NOMO-1 treated with DMSO at 0.1 percent for 48 hours (cell line): ENCODE measurements at regions not wholly inside any gene's neighbourhood (a gene's known extent, or its start where the extent isn't known, plus 50 kb on each side); places are given as distances from the start of the nearest gene placed in this dataset.
"Not testable (repeated sequence)": the region's sequence is repeated elsewhere in the genome, so short reads cannot be mapped to it uniquely, and the experiment has no call there.

Experiments used
- DNase-seq: peaks from one replicate; lab custom pipeline; 2025; ENCODE audit not compliant: unreplicated experiment; lab: John Stamatoyannopoulos, UW

GRCh38 chrX:51144828-51145442 is 187.7 kb upstream of the NUDT10 start:
- peak; percentile 4 for DNase-seq

DNA sequence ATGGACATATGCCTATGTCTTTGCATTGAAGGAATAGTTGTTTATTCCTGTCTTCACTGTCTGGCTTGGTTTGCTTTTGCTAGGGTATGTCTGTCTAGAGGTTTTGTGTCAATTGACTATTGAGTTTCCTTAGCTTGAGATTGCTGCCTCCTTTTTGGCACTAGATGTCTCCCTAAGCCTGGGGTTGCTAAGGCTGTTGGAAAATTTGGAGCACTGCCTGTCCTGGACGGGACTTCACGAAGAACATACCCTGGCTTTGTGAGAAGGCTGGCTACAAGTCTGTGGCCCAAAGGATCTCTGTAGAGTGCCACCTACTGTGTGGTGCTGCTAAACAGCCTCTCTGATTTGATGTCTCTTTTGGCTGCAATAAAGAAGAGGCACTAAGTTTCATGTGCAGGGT is 183.8 kb upstream of the NUDT10 start:
- DNase-seq = no peak

DNA sequence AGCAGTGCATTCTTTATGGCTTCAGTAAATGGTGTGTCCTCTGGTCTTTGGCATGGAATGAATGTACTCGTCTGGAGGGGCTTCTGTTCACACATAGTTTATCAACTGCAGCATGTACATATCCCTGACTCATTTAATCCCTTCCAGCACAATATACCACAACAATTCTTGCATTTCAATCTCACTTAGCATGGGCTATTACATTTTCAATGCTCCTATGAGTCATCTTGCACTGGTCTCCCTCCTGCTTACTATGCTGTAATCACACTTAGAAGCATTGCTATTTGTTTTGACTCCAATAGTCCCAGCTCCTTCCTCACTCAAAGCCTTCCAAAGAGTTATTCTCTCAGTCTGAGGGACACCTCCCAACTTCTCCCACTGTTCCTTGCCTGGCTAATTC is 180.9 kb upstream of the NUDT10 start:
- DNase-seq = no peak

- DNase-seq = no peak
Measured at GRCh38 chrX:51155157-51155556, 177.5 kb upstream of the NUDT10 start.

GRCh38 chrX:51155566-51155965 is 177.1 kb upstream of the NUDT10 start:
- DNase-seq = no peak

DNA sequence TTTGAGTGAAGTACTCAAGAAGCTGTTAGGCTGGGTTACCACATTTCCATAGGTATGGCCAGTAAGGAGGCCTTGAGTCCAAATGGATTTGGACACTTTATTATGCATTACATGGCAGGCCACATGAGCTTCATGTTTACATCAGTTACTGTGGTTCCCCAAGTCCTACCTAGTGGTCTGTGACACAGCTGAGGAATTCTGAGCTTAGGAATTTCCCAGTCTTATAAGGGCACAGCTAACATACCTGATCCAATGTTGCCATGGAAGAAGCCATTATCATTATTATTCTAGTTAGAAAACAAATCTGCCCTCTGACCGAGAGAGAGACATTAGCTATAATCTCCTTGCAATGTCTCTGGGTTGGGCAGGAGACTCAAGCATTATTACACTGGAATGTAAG is 174.4 kb upstream of the NUDT10 start:
- no peak for DNase-seq

DNA sequence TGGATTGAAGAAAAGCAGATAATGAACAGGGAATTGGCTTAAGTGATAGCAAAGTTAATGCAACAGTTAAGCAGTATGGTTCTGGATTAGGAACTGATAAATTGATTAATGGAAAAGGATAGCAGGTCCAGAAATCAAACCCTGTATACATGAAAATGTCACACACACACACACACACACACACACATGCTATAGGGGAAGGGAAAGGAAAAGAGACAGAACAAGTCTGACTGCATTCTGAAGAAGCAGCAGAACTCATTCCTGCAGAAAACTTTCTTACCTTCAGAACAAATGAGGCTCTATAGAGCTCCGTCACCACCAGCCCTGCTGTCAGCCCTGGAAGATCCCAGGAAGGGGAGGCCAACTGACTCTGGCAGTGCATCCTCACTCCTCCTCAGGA is 173.2 kb upstream of the NUDT10 start:
- not testable (repeated sequence) for DNase-seq

GRCh38 chrX:51163730-51164129 is 168.9 kb upstream of the NUDT10 start:
- DNase-seq = no peak

- DNase-seq = not testable (repeated sequence)
Measured at GRCh38 chrX:51178356-51178900, 154.2 kb upstream of the NUDT10 start.

GRCh38 chrX:51179805-51180204 is 152.8 kb upstream of the NUDT10 start:
- DNase-seq = not testable (repeated sequence)

DNA sequence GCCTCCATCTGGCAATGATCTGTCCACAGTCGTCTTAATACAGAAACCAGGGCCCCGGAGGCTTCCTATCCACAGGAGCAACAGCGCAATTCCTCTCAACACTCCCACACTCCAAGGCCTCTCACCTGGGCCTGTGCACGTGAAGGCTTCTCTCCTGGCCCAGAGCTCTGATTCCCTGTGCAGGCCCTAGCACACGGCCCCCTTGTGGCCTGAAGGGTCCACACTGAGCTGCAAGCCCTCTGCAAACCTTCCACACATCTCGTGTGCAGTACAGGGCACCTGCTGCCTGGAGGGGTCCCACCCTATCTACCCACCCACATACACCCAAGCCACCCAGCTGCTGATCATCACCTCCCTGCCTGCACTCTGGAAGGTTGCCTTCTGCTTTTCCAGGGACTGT is 150.1 kb upstream of the NUDT10 start:
- no peak for DNase-seq

- no peak for DNase-seq
Measured at GRCh38 chrX:51192104-51192503, 140.5 kb upstream of the NUDT10 start.

DNA sequence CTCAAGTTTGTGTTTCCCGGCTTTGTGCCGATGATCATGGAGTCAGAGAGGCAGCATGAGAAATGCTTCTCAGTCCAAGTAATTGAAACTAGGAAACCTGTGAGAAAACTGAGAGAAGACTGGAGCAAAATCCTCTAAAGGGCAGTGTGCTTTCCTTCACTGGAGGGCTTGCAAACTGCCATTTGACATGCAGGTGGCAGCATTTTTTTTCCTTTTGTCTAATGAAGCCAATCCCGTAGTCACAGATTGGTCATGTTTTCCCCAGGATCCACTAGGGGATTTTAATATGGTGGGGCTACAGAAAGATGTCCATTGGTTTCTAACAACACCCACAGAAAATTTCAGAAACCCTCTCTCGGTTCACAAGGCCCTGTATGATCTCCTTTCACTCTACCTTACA is 117.4 kb upstream of the NUDT10 start:
- DNase-seq = no peak

- no peak for DNase-seq
Measured at GRCh38 chrX:51215856-51216255, 116.8 kb upstream of the NUDT10 start.

DNA sequence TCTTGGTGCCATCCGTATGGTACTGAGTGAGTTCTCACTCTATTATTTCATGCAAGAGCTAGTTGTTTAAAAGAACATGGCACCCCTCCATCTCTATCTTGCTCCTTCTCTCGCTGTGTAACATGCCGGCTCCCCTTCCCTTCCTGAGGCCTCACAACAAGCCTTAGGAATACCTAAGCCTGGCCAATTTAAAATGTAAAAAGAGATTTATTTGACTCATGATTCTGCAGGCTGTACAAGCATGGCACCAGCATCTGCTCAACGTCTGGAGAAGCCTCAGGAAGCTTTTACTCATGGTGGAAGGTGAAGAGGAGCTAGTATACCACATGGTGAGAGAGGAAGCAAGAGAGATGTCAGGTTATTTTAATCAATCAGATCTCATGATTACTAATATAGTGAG is 90.4 kb upstream of the NUDT10 start:
- no peak for DNase-seq

- no peak for DNase-seq
Measured at GRCh38 chrX:51257490-51257889, 75.1 kb upstream of the NUDT10 start.

GRCh38 chrX:51262271-51262670 is 70.4 kb upstream of the NUDT10 start:
- DNase-seq = not testable (repeated sequence)

DNA sequence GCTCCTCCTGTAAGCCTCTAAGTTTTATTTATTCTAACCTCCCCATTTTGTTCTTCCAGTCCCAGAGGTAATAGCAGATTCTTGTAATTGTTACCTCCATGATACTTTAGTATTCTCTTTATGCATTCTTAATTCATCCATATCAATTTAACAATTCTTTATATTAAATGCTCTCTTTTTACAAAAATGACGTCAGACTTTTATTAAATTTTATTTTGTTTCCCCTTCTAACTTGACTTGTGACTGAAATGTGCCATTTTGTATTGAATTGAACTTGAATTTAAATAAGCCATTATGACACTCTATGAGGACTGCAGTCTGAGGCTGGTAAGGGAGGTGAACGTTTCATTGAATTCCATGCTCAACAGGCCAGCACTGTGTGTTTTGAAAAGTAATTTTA is 60.0 kb upstream of the NUDT10 start:
- no peak for DNase-seq

- DNase-seq = no peak
Measured at GRCh38 chrX:51281758-51282318, 50.8 kb upstream of the NUDT10 start.
